ENCODE measurements at regions not wholly inside any gene's neighbourhood (a gene's known extent, or its start where the extent isn't known, plus 50 kb on each side); places are given as distances from the start of the nearest gene placed in this dataset.

DNA sequence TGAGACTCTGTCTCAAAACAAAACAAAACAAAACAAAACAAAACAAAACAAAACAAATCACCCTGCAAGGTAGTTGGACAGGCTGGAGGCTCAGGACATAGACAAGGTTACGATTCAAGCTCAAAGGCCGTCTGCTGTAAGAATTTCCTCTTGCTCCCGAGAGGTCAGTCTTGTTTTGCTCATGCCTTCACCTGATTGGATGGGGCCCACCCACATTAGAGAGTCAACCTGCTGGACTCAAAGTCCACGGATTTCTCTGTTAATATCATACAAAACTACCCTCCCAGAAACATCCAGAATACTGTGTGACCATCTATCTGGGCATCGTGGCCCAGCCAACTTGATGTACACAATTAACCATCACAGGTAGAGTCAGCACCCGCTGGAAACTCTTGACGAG is 330.0 kb upstream of the EEF2KMT start:
- intact Hi-C loops (cut with DNase I): no loop called here
- Histone ChIP-seq H3K4me1 (replicated peaks) (no peaks in the 10 kb centered on the region), H3K9me3 (no peaks in the 10 kb centered on the region), H3K36me3 (no peaks in the 10 kb centered on the region), H3K27ac (no peak overlapping the region), H3K27me3 (replicated peaks; ENCODE audit: insufficient read depth) (no peaks in the 10 kb centered on the region), H3K4me3 (no peak overlapping the region)
- TF ChIP-seq, protein P1, sequence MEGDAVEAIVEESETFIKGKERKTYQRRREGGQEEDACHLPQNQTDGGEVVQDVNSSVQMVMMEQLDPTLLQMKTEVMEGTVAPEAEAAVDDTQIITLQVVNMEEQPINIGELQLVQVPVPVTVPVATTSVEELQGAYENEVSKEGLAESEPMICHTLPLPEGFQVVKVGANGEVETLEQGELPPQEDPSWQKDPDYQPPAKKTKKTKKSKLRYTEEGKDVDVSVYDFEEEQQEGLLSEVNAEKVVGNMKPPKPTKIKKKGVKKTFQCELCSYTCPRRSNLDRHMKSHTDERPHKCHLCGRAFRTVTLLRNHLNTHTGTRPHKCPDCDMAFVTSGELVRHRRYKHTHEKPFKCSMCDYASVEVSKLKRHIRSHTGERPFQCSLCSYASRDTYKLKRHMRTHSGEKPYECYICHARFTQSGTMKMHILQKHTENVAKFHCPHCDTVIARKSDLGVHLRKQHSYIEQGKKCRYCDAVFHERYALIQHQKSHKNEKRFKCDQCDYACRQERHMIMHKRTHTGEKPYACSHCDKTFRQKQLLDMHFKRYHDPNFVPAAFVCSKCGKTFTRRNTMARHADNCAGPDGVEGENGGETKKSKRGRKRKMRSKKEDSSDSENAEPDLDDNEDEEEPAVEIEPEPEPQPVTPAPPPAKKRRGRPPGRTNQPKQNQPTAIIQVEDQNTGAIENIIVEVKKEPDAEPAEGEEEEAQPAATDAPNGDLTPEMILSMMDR (IDR thresholded peaks at IDR 0.05): no peak
- TF ChIP-seq POLR2A (IDR thresholded peaks at IDR 0.05): no peak
- no peak for TF ChIP-seq POLR2AphosphoS5 (IDR thresholded peaks at IDR 0.05)
- 81% methylated on average over 7 of the region's 7 CpGs for WGBS
- no peak for DNase-seq (ENCODE audit: low spot score)

DNA sequence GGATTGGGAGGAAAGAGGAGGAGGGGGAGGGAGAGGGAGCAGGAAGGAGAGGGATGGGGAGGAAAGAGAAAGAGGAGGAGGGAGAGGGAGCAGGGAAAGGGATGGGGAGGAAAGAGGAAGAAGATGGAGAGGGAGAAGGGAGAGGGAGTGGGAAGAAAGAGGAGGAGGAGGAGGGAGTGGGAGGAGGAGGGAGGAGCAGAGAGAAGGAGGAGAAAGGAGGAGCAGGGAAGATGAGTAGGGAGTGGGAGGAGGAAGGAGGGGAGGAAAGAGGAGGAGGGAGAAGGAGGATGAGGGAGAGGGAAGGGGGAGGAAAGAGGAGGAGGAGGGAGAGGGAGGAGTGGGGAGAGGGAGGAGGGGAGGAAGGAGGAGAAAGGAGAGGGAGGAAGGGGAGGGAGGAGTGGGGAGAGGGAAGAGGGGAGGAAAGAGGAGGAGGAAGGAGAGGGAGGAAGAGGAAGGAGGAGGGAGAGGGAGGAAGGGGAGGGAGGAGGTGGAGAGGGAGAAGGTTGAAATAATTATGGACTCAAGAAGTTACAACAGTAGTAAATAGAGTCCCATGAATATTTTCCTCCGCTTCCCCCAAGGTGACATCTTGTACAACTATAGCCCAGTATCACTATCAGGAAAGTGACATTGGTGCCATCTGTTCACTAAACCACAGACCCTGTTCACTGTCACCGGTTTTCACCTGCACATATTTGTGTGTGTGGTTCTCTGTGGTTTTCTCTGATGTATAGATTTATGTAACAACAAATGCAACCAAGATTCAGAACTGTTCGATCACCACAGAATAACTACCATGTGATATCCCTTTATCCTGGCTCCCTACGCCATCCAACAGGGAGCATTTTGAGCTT is 325.3 kb upstream of the EEF2KMT start:
- H3K9me3 ChIP-seq: no peaks in the 10 kb centered on the region
- WGBS: 73% methylated on average over 4 of the region's 4 CpGs
- intact Hi-C loops (cut with DNase I): no loop called here

DNA sequence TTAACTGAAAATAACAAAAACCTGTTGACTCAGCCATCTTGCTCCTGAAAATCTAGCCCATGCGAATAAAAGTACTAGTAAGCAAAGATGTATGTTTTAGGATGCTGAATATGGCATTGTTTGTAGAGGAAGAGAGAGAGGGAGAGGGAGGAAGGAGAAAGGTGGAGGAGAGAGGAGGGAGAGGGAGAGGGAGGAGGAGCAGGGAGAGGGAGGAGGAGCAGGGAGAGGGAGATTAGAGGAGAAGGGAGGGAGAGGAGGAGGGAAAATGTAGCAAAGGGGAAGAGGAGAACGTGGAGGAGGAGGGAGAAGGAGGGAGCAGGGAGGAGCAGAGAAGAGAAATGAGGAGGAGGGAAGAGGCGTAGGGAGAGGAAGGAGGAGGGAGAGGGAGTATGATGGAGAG is 324.5 kb upstream of the EEF2KMT start:
- no peaks in the 10 kb centered on the region for H3K27me3 ChIP-seq (replicated peaks; ENCODE audit: insufficient read depth)
- no peak for TF ChIP-seq POLR2AphosphoS5 (IDR thresholded peaks at IDR 0.05)
- intact Hi-C loops (cut with DNase I): no loop called here
- DNase-seq (ENCODE audit: low spot score): no peak
- H3K4me1 ChIP-seq (replicated peaks): no peaks in the 10 kb centered on the region
- no peaks in the 10 kb centered on the region for H3K36me3 ChIP-seq
- no peak overlapping the region for H3K27ac ChIP-seq
- no peaks in the 10 kb centered on the region for H3K9me3 ChIP-seq
- no peak overlapping the region for H3K4me3 ChIP-seq
- WGBS: 45% methylated on average over 3 of the region's 3 CpGs

More for the DNA sequence above, 325.3 kb upstream of the EEF2KMT start:
- no peaks in the 10 kb centered on the region for H3K27me3 ChIP-seq (replicated peaks; ENCODE audit: insufficient read depth)
- no peak for DNase-seq (ENCODE audit: low spot score)
- H3K36me3 ChIP-seq: no peaks in the 10 kb centered on the region
- no peak overlapping the region for H3K4me3 ChIP-seq
- H3K4me1 ChIP-seq (replicated peaks): no peaks in the 10 kb centered on the region
- TF ChIP-seq POLR2AphosphoS5 (IDR thresholded peaks at IDR 0.05): no peak
- no peak for TF ChIP-seq POLR2A (IDR thresholded peaks at IDR 0.05)
- TF ChIP-seq, protein P1 (IDR thresholded peaks at IDR 0.05): no peak
- no peak overlapping the region for H3K27ac ChIP-seq

DNA sequence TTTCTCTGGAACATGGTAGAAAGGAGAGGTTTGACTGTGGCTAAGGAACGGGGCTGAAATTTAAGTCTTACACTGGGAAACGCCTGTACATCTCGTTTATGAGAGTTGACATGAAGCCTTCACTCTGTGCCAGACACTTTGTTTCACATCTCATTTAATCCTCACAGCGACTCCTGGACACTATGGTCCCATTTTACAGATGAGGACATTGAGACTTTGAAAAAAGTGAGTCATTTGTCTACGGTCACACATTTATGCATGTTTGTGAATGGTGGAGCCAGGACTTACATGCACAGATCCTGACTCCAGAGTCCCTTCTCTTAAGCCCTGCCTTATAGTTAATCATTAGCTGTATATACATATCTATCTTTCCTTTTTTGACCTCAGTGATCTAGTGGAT is 318.4 kb upstream of the EEF2KMT start:
- no peak overlapping the region for H3K4me3 ChIP-seq
- intact Hi-C loops (cut with DNase I): no loop called here
- H3K4me1 ChIP-seq (replicated peaks): no peaks in the 10 kb centered on the region

DNA sequence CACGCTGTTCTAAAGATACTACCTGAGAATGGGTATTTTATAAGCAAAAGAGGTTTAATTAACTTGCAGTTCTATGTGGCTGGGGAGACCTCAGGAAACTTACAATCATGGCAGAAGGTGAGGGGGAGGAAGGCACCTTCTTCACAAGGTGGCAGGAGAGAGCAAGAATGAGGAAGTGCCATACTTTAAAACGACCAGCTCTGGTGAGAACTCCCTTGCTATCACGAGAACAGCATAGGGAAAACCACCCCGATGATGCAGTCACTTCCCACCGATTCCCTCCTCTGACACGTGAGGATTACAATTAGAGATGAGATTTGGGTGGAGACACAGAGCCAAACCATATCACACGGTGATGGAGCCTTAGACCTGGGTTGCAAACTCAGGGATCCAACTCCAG is 317.5 kb upstream of the EEF2KMT start:
- Histone ChIP-seq H3K4me1 (replicated peaks) (no peaks in the 10 kb centered on the region), H3K27ac (no peak overlapping the region), H3K36me3 (no peaks in the 10 kb centered on the region), H3K27me3 (replicated peaks; ENCODE audit: insufficient read depth) (no peaks in the 10 kb centered on the region), H3K9me3 (no peaks in the 10 kb centered on the region), H3K4me3 (no peak overlapping the region)
- no peak for TF ChIP-seq POLR2AphosphoS5 (IDR thresholded peaks at IDR 0.05)
- no peak for TF ChIP-seq POLR2A (IDR thresholded peaks at IDR 0.05)
- TF ChIP-seq, protein P1 (IDR thresholded peaks at IDR 0.05): no peak
- intact Hi-C loops (cut with DNase I): no loop called here
- no peak for DNase-seq (ENCODE audit: low spot score)
- 31% methylated on average over 7 of the region's 7 CpGs for WGBS

More for the DNA sequence above, 318.4 kb upstream of the EEF2KMT start:
- Histone ChIP-seq H3K27me3 (replicated peaks; ENCODE audit: insufficient read depth) (no peaks in the 10 kb centered on the region), H3K9me3 (no peaks in the 10 kb centered on the region), H3K27ac (no peak overlapping the region), H3K36me3 (no peaks in the 10 kb centered on the region)
- DNase-seq (ENCODE audit: low spot score): no peak
- TF ChIP-seq, protein P1 (IDR thresholded peaks at IDR 0.05): no peak
- TF ChIP-seq POLR2AphosphoS5 (IDR thresholded peaks at IDR 0.05) (no peak), POLR2A (IDR thresholded peaks at IDR 0.05) (no peak)
- 69% methylated on average over 5 of the region's 5 CpGs for WGBS
